ENCODE measurements at regions not wholly inside any gene's neighbourhood (a gene's known extent, or its start where the extent isn't known, plus 50 kb on each side); places are given as distances from the start of the nearest gene placed in this dataset.

DNA sequence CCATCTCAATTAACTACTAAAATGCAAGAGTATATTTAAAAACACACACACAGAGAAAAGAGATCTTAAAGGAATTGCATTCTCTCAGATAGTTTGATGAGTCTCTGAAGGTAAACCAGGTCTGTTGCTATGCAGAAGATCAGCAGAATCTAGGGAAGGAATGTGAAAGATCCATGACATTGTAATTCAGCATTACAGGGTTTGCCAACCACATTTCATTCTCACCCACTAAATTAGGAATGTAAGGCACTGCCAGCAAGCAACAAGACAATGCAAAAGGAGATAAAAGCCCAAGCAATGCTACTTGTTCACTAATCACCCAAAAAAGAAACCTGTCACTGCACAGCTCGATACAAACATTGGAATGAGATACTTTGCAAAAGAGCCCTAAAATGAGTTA is 106.3 kb downstream of the LRIG3 start:
- TF ChIP-seq, protein P1, sequence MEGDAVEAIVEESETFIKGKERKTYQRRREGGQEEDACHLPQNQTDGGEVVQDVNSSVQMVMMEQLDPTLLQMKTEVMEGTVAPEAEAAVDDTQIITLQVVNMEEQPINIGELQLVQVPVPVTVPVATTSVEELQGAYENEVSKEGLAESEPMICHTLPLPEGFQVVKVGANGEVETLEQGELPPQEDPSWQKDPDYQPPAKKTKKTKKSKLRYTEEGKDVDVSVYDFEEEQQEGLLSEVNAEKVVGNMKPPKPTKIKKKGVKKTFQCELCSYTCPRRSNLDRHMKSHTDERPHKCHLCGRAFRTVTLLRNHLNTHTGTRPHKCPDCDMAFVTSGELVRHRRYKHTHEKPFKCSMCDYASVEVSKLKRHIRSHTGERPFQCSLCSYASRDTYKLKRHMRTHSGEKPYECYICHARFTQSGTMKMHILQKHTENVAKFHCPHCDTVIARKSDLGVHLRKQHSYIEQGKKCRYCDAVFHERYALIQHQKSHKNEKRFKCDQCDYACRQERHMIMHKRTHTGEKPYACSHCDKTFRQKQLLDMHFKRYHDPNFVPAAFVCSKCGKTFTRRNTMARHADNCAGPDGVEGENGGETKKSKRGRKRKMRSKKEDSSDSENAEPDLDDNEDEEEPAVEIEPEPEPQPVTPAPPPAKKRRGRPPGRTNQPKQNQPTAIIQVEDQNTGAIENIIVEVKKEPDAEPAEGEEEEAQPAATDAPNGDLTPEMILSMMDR (conservative IDR thresholded peaks at IDR 0.05 in 1 of 2, IDR thresholded peaks at IDR 0.05 in 1 of 2; ENCODE audit: extremely low read depth in 1 of 2, insufficient read depth in 1 of 2, low read depth in 1 of 2, low read length in 2 of 2): no peak
- TF ChIP-seq EZH2 (IDR thresholded peaks at IDR 0.05; ENCODE audit: borderline replicate concordance, low read length): no peak

Data from mammary epithelial cell (primary cell).